AG10803 (cell line): ENCODE measurements at regions not wholly inside any gene's neighbourhood (a gene's known extent, or its start where the extent isn't known, plus 50 kb on each side); places are given as distances from the start of the nearest gene placed in this dataset.

ENCODE experiments used
- DNase-seq: peaks from one replicate; pipeline ENCODE4 v3.0.0; 2010; ENCODE audit warnings: low read depth
- H3K4me3 ChIP-seq: 2 replicates; pipeline ENCODE4 v1.5.1; 2011; ENCODE audit warnings: mild to moderate bottlenecking, low read length, control low read depth
- TF ChIP-seq, protein P1 (sequence below): conservative IDR thresholded peaks from 2 replicates; pipeline ENCODE4 v1.5.1; 2011; ENCODE audit warnings: mild to moderate bottlenecking, low read length, control low read depth, inconsistent platforms

DNA sequence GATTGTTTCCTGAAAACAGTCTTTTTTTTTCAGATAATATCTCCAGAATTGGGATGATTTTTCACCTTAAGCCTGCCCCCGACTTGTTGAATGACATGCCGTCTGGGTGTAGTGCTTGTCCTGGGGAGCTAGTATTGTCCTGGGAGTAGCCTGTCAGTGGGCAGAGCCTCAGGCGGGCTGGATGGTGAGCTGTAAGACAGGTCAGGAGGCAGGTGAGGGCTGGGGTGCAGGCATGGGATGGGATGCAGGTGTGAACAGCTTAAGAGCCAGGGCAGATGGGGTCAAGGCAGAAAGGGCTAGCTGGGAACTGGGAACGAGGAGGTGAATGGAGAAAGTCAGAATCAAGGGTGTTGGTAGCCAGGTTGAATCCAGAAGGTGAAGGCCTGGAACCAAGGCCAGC is 200.2 kb downstream of the CSNK2A3 start:
- DNase-seq = no peak
- H3K4me3 ChIP-seq = no peak overlapping the region
- TF ChIP-seq, protein P1, sequence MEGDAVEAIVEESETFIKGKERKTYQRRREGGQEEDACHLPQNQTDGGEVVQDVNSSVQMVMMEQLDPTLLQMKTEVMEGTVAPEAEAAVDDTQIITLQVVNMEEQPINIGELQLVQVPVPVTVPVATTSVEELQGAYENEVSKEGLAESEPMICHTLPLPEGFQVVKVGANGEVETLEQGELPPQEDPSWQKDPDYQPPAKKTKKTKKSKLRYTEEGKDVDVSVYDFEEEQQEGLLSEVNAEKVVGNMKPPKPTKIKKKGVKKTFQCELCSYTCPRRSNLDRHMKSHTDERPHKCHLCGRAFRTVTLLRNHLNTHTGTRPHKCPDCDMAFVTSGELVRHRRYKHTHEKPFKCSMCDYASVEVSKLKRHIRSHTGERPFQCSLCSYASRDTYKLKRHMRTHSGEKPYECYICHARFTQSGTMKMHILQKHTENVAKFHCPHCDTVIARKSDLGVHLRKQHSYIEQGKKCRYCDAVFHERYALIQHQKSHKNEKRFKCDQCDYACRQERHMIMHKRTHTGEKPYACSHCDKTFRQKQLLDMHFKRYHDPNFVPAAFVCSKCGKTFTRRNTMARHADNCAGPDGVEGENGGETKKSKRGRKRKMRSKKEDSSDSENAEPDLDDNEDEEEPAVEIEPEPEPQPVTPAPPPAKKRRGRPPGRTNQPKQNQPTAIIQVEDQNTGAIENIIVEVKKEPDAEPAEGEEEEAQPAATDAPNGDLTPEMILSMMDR = no peak

DNA sequence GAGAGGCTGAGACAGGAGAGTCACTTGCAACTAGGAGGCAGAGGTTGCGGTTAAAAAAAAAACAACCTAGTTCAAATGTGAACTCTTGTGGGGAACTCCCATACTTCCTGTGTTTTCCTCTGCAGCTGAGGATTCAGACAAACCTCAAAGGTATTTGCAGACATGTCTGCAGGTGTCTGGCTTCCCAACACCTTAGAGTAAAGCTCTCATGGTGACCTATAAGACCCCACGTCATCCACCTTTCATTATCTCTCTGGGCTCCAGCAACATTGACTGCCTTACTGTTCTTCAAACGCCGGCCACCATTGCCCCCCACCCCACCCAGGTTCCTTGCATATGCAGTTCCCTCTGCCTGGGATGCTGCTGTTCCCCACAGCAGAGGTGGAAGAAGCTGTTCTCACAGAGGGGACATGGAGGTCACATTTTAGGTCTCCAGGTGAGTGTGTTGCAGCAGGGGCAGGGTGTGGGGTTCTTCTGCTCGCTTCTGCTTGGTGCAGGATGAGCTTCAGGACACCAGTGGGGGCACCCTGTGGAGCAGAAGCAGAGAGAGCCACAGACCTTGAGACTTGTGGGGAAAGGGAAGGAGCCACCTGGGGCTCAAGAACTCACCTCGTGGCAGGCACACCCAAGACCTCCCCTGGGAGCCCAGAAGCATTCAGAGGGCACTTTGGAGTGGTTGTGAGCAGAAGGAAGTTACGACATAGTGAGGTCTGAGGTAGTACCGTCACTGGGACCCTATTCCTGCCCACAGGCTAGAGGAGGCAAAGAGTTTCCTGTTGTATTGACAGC is 203.2 kb downstream of the CSNK2A3 start:
- no peak for DNase-seq
- TF ChIP-seq, protein P1 = no peak
- no peak overlapping the region for H3K4me3 ChIP-seq

DNA sequence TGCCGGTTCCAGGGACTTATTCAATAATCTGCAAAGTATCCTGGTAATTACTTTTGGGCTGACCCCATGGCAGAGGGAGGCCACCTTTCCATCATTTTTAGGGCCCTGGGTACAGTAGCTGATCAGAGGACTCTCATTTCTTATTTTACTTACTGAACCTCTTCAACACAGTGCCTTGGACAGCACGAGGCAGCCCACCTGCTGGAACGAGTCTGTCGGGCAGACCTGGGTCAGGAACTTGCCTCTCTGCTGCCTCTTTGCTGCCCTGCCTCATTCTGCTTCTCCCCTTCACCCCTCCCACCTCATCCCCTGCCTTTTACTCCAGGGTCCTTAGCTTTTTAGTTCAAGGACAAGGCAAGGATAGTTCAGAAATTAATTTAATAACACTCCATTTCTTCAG is 204.5 kb downstream of the CSNK2A3 start:
- no peak for DNase-seq

DNA sequence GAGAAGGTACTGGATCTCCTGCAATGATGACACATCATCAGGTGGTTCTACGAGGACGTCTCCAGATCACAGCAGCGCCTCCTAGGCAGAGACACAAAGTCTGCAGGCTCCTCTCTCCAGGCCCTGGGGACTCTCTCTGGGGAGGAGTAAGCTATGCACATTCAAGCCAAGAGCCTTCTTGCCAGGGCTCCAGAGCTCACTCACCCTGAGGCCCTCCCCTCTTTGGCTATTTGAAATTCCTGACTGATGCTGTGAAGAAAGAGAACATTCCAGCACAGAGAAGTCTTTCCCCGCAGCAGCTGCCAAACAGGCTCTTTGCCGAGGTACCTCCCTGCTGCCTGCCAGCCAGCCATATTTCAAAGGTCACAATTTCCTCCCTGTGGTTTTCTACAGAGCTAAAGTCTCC is 204.9 kb downstream of the CSNK2A3 start:
- DNase-seq = peak; percentile 91
- TF ChIP-seq, protein P1 = peak; percentile 54

More for the DNA sequence above, 204.5 kb downstream of the CSNK2A3 start:
- TF ChIP-seq, protein P1 = no peak
- no peak overlapping the region for H3K4me3 ChIP-seq

DNA sequence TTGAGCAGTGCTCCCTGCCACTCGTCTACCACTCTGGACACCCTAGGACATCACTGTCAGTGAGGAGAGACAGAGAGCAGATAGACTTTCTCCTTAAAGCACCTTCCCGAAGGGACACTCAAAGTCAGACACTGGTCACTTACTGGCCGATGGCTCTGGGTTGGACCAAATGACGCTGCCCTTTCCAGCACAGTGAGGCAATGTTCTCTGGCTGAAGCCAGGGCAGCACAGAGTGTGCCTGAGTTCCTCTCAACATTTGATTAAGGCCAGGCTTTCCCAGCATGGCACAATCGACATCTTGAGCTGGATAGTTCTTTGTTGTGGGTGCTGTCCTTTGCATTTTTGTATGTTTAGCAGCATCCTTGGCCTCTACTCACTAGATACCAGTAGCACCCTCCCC is 206.2 kb downstream of the CSNK2A3 start:
- H3K4me3 ChIP-seq = no peak overlapping the region
- TF ChIP-seq, protein P1 = no peak
- no peak for DNase-seq

More for the DNA sequence above, 204.9 kb downstream of the CSNK2A3 start:
- no peak overlapping the region for H3K4me3 ChIP-seq

DNA sequence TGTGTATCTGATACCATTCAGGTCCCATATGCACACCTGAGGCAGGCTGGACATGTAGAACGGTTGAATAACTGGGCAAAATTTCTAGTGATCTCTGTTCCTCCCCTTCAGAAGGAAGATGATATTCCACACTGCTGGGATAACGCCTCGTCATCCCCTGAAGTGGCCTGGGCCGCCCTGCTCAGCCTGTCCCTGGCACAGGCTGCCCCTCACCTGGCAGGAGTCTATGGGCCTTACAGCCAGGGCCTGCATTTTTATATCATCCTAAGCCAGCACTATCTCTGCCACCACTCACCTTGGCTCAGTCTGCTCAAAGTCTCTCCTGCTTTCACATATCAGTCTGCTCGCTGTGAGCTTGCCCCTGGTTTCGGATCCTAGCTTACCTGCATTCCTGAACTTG is 209.2 kb downstream of the CSNK2A3 start:
- TF ChIP-seq, protein P1 = no peak
- DNase-seq = no peak
- H3K4me3 ChIP-seq = no peak overlapping the region

DNA sequence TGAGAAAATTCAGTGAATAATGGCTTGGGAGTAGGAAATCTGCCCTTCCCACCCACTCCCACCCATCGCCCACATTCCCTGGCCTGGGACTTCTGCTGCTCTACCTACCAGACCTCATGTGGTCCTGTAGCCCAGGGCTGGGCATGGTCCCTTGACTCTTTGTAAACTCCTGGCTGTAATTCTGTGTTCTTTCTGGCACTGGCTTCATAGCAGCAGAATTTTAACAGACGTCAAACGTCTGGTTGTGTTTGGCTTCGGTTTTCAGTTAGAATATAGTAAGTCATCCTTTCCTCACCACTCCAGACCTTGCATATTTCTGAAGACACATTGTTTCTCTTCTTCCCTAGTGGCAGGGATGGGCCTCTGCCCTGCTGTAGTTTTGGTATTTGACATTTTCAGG is 210.6 kb downstream of the CSNK2A3 start:
- DNase-seq = no peak
- TF ChIP-seq, protein P1 = no peak
- no peak overlapping the region for H3K4me3 ChIP-seq
